MCF 10A (cell line): ENCODE measurements at regions not wholly inside any gene's neighbourhood (a gene's known extent, or its start where the extent isn't known, plus 50 kb on each side); places are given as distances from the start of the nearest gene placed in this dataset.
A peak's percentile ranks its signal among the peaks of the same experiment; 100 is the strongest.

Source experiments
- BruUV-seq: library from RNA; stranded (reverse); fragments of 400-500 nt; replicated peaks from 2 replicates; lab custom pipeline; 2021; lab: Mats Ljungman, UMichigan
- CTCF ChIA-PET: fragments of 300-600 bp; sonication (Branson Sonifier 250); formaldehyde crosslinking; extraction: SDS; loops from one replicate; lab custom pipeline; 2021; ENCODE audit warnings: antibody characterized with exemption, inconsistent platforms; lab: Yijun Ruan, JAX
- POLR2A ChIA-PET: fragments of 300-600, 350-650 bp; sonication (Branson Sonifier 250); formaldehyde crosslinking; extraction: SDS; loops from one replicate; lab custom pipeline; 2020; ENCODE audit warnings: antibody characterized with exemption, inconsistent platforms; lab: Yijun Ruan, JAX
- DNase-seq: peaks from one replicate; pipeline ENCODE4 v3.0.0-alpha.2; 2018; ENCODE audit not compliant: unreplicated experiment
- H3K27ac Mint-ChIP-seq: one replicate; pipeline ENCODE4 v1.8.0; 2022; ENCODE audit warnings: mild to moderate bottlenecking, low read depth, mixed read lengths; ENCODE audit not compliant: unreplicated experiment
- H3K27me3 Mint-ChIP-seq: one replicate; pipeline ENCODE4 v1.8.0; 2022; ENCODE audit warnings: mixed read lengths; ENCODE audit not compliant: insufficient read depth, unreplicated experiment
- H3K36me3 Mint-ChIP-seq: one replicate; pipeline ENCODE4 v1.8.0; 2022; ENCODE audit warnings: mild to moderate bottlenecking, moderate library complexity, mixed read lengths; ENCODE audit not compliant: insufficient read depth, unreplicated experiment
- H3K4me1 Mint-ChIP-seq: one replicate; pipeline ENCODE4 v1.8.0; 2022; ENCODE audit warnings: mixed read lengths; ENCODE audit not compliant: insufficient read depth, unreplicated experiment
- H3K4me3 Mint-ChIP-seq: one replicate; pipeline ENCODE4 v1.8.0; 2022; ENCODE audit warnings: mild to moderate bottlenecking, moderate library complexity, mixed read lengths; ENCODE audit not compliant: unreplicated experiment
- H3K9me3 Mint-ChIP-seq: one replicate; pipeline ENCODE4 v1.8.0; 2022; ENCODE audit warnings: mixed read lengths; ENCODE audit not compliant: unreplicated experiment
- intact Hi-C: fragments of 100-400 bp; cut with micrococcal nuclease; formaldehyde crosslinking; loops from 2 replicates; pipeline ENCODE4 v1.14.1; 2022
- TF ChIP-seq, protein P1 (sequence below): fragments of 200-600 bp; IDR thresholded peaks from one replicate; pipeline ENCODE4 v1.8.0; 2022; ENCODE audit warnings: antibody characterized with exemption, mild to moderate bottlenecking; ENCODE audit not compliant: unreplicated experiment

DNA sequence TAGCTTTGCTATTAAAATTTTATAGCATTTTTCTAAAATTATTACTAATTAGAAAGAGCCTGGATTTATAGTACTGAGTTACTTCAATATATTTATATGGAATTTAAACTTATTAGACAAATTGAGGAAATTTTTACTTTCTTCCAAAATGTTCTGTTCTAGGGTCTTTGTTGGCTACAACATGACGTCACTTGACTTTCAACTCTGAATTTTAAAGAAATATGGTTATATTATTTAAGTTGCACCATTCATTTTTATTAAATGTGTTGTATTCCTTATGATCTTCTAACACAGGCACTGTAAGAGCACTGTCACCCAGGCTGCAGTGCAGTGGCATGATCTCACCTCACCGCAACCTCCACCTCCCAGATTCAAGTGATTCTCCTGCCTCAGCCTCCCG is 119.4 kb upstream of the CYLC2 start:
- intact Hi-C loops = no loop called here
- BruUV-seq = no TSS peak
- ChIA-PET POLR2A (no interaction called here), CTCF (interaction anchor here (1.1 kb wide), 1 partner anchor 16 kb away, joined by 3 read pairs; no protein-coding TSS in a partner anchor)
- peaks cover 4% of the 10 kb centered on the region for H3K4me1 Mint-ChIP-seq
- H3K9me3 Mint-ChIP-seq = peaks cover 17% of the 10 kb centered on the region
- TF ChIP-seq, protein P1, sequence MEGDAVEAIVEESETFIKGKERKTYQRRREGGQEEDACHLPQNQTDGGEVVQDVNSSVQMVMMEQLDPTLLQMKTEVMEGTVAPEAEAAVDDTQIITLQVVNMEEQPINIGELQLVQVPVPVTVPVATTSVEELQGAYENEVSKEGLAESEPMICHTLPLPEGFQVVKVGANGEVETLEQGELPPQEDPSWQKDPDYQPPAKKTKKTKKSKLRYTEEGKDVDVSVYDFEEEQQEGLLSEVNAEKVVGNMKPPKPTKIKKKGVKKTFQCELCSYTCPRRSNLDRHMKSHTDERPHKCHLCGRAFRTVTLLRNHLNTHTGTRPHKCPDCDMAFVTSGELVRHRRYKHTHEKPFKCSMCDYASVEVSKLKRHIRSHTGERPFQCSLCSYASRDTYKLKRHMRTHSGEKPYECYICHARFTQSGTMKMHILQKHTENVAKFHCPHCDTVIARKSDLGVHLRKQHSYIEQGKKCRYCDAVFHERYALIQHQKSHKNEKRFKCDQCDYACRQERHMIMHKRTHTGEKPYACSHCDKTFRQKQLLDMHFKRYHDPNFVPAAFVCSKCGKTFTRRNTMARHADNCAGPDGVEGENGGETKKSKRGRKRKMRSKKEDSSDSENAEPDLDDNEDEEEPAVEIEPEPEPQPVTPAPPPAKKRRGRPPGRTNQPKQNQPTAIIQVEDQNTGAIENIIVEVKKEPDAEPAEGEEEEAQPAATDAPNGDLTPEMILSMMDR = no peak
- no peak for DNase-seq
- H3K27ac Mint-ChIP-seq = no peak overlapping the region
- H3K4me3 Mint-ChIP-seq = no peak overlapping the region
- peaks cover 28% of the 10 kb centered on the region for H3K27me3 Mint-ChIP-seq
- no peaks in the 10 kb centered on the region for H3K36me3 Mint-ChIP-seq

DNA sequence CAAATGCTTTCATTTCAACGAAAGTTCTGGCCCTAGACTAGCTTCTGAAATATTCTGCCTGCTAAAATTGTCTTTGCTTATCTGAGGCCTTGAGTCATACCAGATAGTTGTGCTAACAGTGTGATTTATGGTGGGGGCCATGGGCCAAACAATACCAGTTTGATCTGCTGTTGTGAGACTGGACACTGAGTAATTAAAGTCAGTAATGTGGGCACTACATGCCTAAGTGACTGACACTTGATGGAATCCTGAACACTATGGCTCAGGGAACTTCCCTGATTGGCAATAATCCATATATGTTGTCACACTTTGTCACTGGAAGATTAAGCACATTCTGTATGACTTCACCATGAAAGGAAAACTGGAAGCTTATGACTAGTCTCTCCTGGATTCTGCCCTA is 127.6 kb upstream of the CYLC2 start:
- intact Hi-C loops = no loop called here
- TF ChIP-seq, protein P1 = no peak
- peak; percentile 18 for DNase-seq
- Mint-ChIP-seq H3K4me3 (no peak overlapping the region), H3K27ac (peak overlapping the region; percentile 79), H3K36me3 (no peaks in the 10 kb centered on the region), H3K4me1 (peaks cover 4% of the 10 kb centered on the region), H3K27me3 (peaks cover 63% of the 10 kb centered on the region), H3K9me3 (no peaks in the 10 kb centered on the region)
- ChIA-PET CTCF (interaction anchor here (0.7 to 0.9 kb wide), 2 partner anchors 224 to 1160 kb away, joined by 3 to 4 read pairs; no protein-coding TSS in a partner anchor), POLR2A (no interaction called here)
- BruUV-seq = no TSS peak

DNA sequence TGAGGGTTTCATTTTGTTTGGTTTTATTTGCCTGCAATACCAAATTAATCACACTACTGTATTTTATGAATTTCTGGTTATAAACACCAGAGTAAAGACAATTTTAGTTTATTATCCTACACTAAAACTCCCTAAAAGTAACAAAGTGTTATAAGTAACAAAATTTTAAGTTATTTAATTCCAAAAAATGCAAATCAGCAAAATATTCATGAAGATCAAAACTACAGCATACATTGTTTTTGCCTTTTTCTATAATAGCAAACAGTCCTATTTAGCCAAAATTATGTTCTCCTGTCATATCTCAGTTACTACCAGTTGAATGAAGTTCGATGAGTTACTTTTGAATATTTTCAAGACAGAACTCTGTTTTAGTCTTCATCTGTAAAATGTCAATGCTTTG is 132.7 kb upstream of the CYLC2 start:
- no peak overlapping the region for H3K27ac Mint-ChIP-seq
- no peak for DNase-seq
- TF ChIP-seq, protein P1 = no peak
- BruUV-seq = no TSS peak
- H3K36me3 Mint-ChIP-seq = no peaks in the 10 kb centered on the region
- no peaks in the 10 kb centered on the region for H3K9me3 Mint-ChIP-seq
- H3K4me3 Mint-ChIP-seq = no peak overlapping the region
- ChIA-PET POLR2A (no interaction called here), CTCF (no interaction called here)
- H3K4me1 Mint-ChIP-seq = peaks cover 3% of the 10 kb centered on the region
- peaks cover 59% of the 10 kb centered on the region for H3K27me3 Mint-ChIP-seq
- intact Hi-C loops = no loop called here

DNA sequence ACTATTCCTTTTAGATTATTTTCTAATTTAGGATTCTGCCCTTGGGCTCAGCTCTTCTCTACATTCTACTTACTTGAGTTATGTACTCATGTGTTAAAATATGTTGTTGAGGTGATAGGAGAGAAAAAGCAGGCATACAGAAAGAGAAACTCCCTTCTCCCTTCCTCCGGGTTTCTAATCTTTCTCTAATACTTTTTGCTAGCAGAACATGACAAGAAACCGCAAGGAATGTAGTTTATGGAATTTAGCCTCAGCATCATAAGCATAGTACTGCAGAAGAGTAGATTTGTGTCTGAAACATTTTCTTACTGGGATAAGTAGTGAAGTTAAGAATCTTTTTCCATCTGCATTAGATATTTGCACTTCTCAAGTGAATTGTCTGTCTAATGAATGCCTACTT is 139.5 kb upstream of the CYLC2 start:
- Mint-ChIP-seq H3K4me3 (no peak overlapping the region), H3K4me1 (no peaks in the 10 kb centered on the region), H3K27ac (no peak overlapping the region), H3K9me3 (peaks cover 7% of the 10 kb centered on the region), H3K36me3 (no peaks in the 10 kb centered on the region), H3K27me3 (peaks cover 53% of the 10 kb centered on the region)
- no peak for DNase-seq
- ChIA-PET POLR2A (no interaction called here), CTCF (no interaction called here)
- TF ChIP-seq, protein P1 = no peak
- BruUV-seq = no TSS peak
- intact Hi-C loops = no loop called here
